WTC11 (cell line): ENCODE measurements at regions not wholly inside any gene's neighbourhood (a gene's known extent, or its start where the extent isn't known, plus 50 kb on each side); places are given as distances from the start of the nearest gene placed in this dataset.

Experiments used
- ELF4 ChIP-seq: sonication (generic); formaldehyde crosslinking; IDR thresholded peaks from 2 replicates; pipeline ENCODE4 v1.8.1; 2022; ENCODE audit warnings: low read depth, mild to moderate bottlenecking, moderate library complexity, missing genetic modification reagents
- ZBTB43 ChIP-seq: sonication (generic); formaldehyde crosslinking; IDR thresholded peaks from 2 replicates; pipeline ENCODE4 v1.8.1; 2023; ENCODE audit warnings: mild to moderate bottlenecking, missing genetic modification reagents

GRCh38 chr10:34031400-34031799 is 696.9 kb upstream of the NRP1 start:
- TF ChIP-seq ZBTB43 (CRISPR knock-in tag) = no peak
- TF ChIP-seq ELF4 (CRISPR knock-in tag) = no peak
